ENCODE measurements at regions not wholly inside any gene's neighbourhood (a gene's known extent, or its start where the extent isn't known, plus 50 kb on each side); places are given as distances from the start of the nearest gene placed in this dataset.

- H3K9me3 ChIP-seq (ENCODE audit: control insufficient read depth, low read length): no peaks in the 10 kb centered on the region
- H3K27me3 ChIP-seq (ENCODE audit: control insufficient read depth, insufficient read depth, low read length): no peaks in the 10 kb centered on the region
- H3K4me3 ChIP-seq (ENCODE audit: low read length): no peak overlapping the region
- no peaks in the 10 kb centered on the region for H3K36me3 ChIP-seq (ENCODE audit: control insufficient read depth, insufficient read depth, low read length)
- H3K4me1 ChIP-seq (ENCODE audit: control insufficient read depth, insufficient read depth, low read length): no peaks in the 10 kb centered on the region
- H3K9ac ChIP-seq (ENCODE audit: low read length): no peak overlapping the region
These were observed 88.2 kb upstream of the TP53I11 start for GRCh38 chr11:45038923-45039322.

- Histone ChIP-seq H3K4me1 (ENCODE audit: control insufficient read depth, insufficient read depth, low read length) (peaks cover 11% of the 10 kb centered on the region), H3K36me3 (ENCODE audit: control insufficient read depth, insufficient read depth, low read length) (no peaks in the 10 kb centered on the region), H3K9me3 (ENCODE audit: control insufficient read depth, low read length) (no peaks in the 10 kb centered on the region), H3K4me3 (ENCODE audit: low read length) (no peak overlapping the region), H3K9ac (ENCODE audit: low read length) (no peak overlapping the region), H3K27me3 (ENCODE audit: control insufficient read depth, insufficient read depth, low read length) (no peaks in the 10 kb centered on the region)
These were observed 90.9 kb upstream of the TP53I11 start for GRCh38 chr11:45041596-45041995.

- H3K9me3 ChIP-seq (ENCODE audit: control insufficient read depth, low read length): no peaks in the 10 kb centered on the region
- no peaks in the 10 kb centered on the region for H3K36me3 ChIP-seq (ENCODE audit: control insufficient read depth, insufficient read depth, low read length)
- no peak overlapping the region for H3K4me3 ChIP-seq (ENCODE audit: low read length)
- H3K9ac ChIP-seq (ENCODE audit: low read length): no peak overlapping the region
- peaks cover 11% of the 10 kb centered on the region for H3K4me1 ChIP-seq (ENCODE audit: control insufficient read depth, insufficient read depth, low read length)
- no peaks in the 10 kb centered on the region for H3K27me3 ChIP-seq (ENCODE audit: control insufficient read depth, insufficient read depth, low read length)
These were observed 91.9 kb upstream of the TP53I11 start for GRCh38 chr11:45042560-45042959.

- H3K4me1 ChIP-seq (ENCODE audit: control insufficient read depth, insufficient read depth, low read length): peaks cover 21% of the 10 kb centered on the region
- no peaks in the 10 kb centered on the region for H3K36me3 ChIP-seq (ENCODE audit: control insufficient read depth, insufficient read depth, low read length)
- no peaks in the 10 kb centered on the region for H3K9me3 ChIP-seq (ENCODE audit: control insufficient read depth, low read length)
- no peak overlapping the region for H3K9ac ChIP-seq (ENCODE audit: low read length)
- no peaks in the 10 kb centered on the region for H3K27me3 ChIP-seq (ENCODE audit: control insufficient read depth, insufficient read depth, low read length)
- no peak overlapping the region for H3K4me3 ChIP-seq (ENCODE audit: low read length)
These were observed 93.2 kb upstream of the TP53I11 start for GRCh38 chr11:45043755-45044475.

GRCh38 chr11:45045683-45046471 lies 95.2 kb upstream of the TP53I11 start:
- Histone ChIP-seq H3K4me3 (ENCODE audit: low read length) (no peak overlapping the region), H3K9me3 (ENCODE audit: control insufficient read depth, low read length) (no peaks in the 10 kb centered on the region), H3K4me1 (ENCODE audit: control insufficient read depth, insufficient read depth, low read length) (peaks cover 25% of the 10 kb centered on the region), H3K36me3 (ENCODE audit: control insufficient read depth, insufficient read depth, low read length) (no peaks in the 10 kb centered on the region), H3K9ac (ENCODE audit: low read length) (peak overlapping the region; percentile 17), H3K27me3 (ENCODE audit: control insufficient read depth, insufficient read depth, low read length) (no peaks in the 10 kb centered on the region)

GRCh38 chr11:45048313-45048841 lies 97.7 kb upstream of the TP53I11 start:
- Histone ChIP-seq H3K27me3 (ENCODE audit: control insufficient read depth, insufficient read depth, low read length) (no peaks in the 10 kb centered on the region), H3K9me3 (ENCODE audit: control insufficient read depth, low read length) (no peaks in the 10 kb centered on the region), H3K4me3 (ENCODE audit: low read length) (no peak overlapping the region), H3K36me3 (ENCODE audit: control insufficient read depth, insufficient read depth, low read length) (no peaks in the 10 kb centered on the region), H3K4me1 (ENCODE audit: control insufficient read depth, insufficient read depth, low read length) (peaks cover 25% of the 10 kb centered on the region), H3K9ac (ENCODE audit: low read length) (no peak overlapping the region)

- no peaks in the 10 kb centered on the region for H3K36me3 ChIP-seq (ENCODE audit: control insufficient read depth, insufficient read depth, low read length)
- H3K4me3 ChIP-seq (ENCODE audit: low read length): no peak overlapping the region
- H3K9me3 ChIP-seq (ENCODE audit: control insufficient read depth, low read length): no peaks in the 10 kb centered on the region
- no peak overlapping the region for H3K9ac ChIP-seq (ENCODE audit: low read length)
- no peaks in the 10 kb centered on the region for H3K27me3 ChIP-seq (ENCODE audit: control insufficient read depth, insufficient read depth, low read length)
- H3K4me1 ChIP-seq (ENCODE audit: control insufficient read depth, insufficient read depth, low read length): peaks cover 25% of the 10 kb centered on the region
These were observed 97.4 kb upstream of the PRDM11 start for GRCh38 chr11:45048870-45049691.

- peaks cover 18% of the 10 kb centered on the region for H3K4me1 ChIP-seq (ENCODE audit: control insufficient read depth, insufficient read depth, low read length)
- no peaks in the 10 kb centered on the region for H3K36me3 ChIP-seq (ENCODE audit: control insufficient read depth, insufficient read depth, low read length)
- H3K4me3 ChIP-seq (ENCODE audit: low read length): no peak overlapping the region
- H3K27me3 ChIP-seq (ENCODE audit: control insufficient read depth, insufficient read depth, low read length): peaks cover 2% of the 10 kb centered on the region
- no peaks in the 10 kb centered on the region for H3K9me3 ChIP-seq (ENCODE audit: control insufficient read depth, low read length)
- no peak overlapping the region for H3K9ac ChIP-seq (ENCODE audit: low read length)
These were observed 96.3 kb upstream of the PRDM11 start for GRCh38 chr11:45050111-45050510.

GRCh38 chr11:45051621-45052020 lies 94.8 kb upstream of the PRDM11 start:
- H3K36me3 ChIP-seq (ENCODE audit: control insufficient read depth, insufficient read depth, low read length): no peaks in the 10 kb centered on the region
- peaks cover 14% of the 10 kb centered on the region for H3K4me1 ChIP-seq (ENCODE audit: control insufficient read depth, insufficient read depth, low read length)
- peaks cover 4% of the 10 kb centered on the region for H3K27me3 ChIP-seq (ENCODE audit: control insufficient read depth, insufficient read depth, low read length)
- H3K4me3 ChIP-seq (ENCODE audit: low read length): no peak overlapping the region
- no peak overlapping the region for H3K9ac ChIP-seq (ENCODE audit: low read length)
- no peaks in the 10 kb centered on the region for H3K9me3 ChIP-seq (ENCODE audit: control insufficient read depth, low read length)

- Histone ChIP-seq H3K9ac (ENCODE audit: low read length) (no peak overlapping the region), H3K4me3 (ENCODE audit: low read length) (no peak overlapping the region), H3K27me3 (ENCODE audit: control insufficient read depth, insufficient read depth, low read length) (peaks cover 4% of the 10 kb centered on the region), H3K36me3 (ENCODE audit: control insufficient read depth, insufficient read depth, low read length) (no peaks in the 10 kb centered on the region), H3K9me3 (ENCODE audit: control insufficient read depth, low read length) (no peaks in the 10 kb centered on the region), H3K4me1 (ENCODE audit: control insufficient read depth, insufficient read depth, low read length) (peaks cover 14% of the 10 kb centered on the region)
These were observed 94.1 kb upstream of the PRDM11 start for GRCh38 chr11:45052361-45052760.

- Histone ChIP-seq H3K4me1 (ENCODE audit: control insufficient read depth, insufficient read depth, low read length) (peaks cover 4% of the 10 kb centered on the region), H3K9me3 (ENCODE audit: control insufficient read depth, low read length) (no peaks in the 10 kb centered on the region), H3K9ac (ENCODE audit: low read length) (no peak overlapping the region), H3K27me3 (ENCODE audit: control insufficient read depth, insufficient read depth, low read length) (peaks cover 4% of the 10 kb centered on the region), H3K4me3 (ENCODE audit: low read length) (no peak overlapping the region), H3K36me3 (ENCODE audit: control insufficient read depth, insufficient read depth, low read length) (no peaks in the 10 kb centered on the region)
These were observed 92.5 kb upstream of the PRDM11 start for GRCh38 chr11:45053736-45054446.
